Kidney epithelial cell (primary cell): ENCODE measurements at regions not wholly inside any gene's neighbourhood (a gene's known extent, or its start where the extent isn't known, plus 50 kb on each side); places are given as distances from the start of the nearest gene placed in this dataset.

Source experiments
- DNase-seq: peaks from one replicate; pipeline ENCODE4 v3.0.0-alpha.2; 2010; ENCODE audit warnings: low read depth
- H3K27me3 ChIP-seq: 2 replicates; pipeline ENCODE4 v1.6.0; 2011; ENCODE audit warnings: low read length; ENCODE audit not compliant: control insufficient read depth, insufficient read depth
- H3K36me3 ChIP-seq: 2 replicates; pipeline ENCODE4 v1.5.1; 2011; ENCODE audit warnings: low read length; ENCODE audit not compliant: control insufficient read depth, insufficient read depth
- H3K4me3 ChIP-seq: 2 replicates; pipeline ENCODE4 v1.5.1; 2011; ENCODE audit warnings: low read depth, mild to moderate bottlenecking, control low read depth, low read length
- TF ChIP-seq, protein P1 (sequence below): IDR thresholded peaks from 2 replicates; pipeline ENCODE4 v1.5.1; 2011; ENCODE audit warnings: mild to moderate bottlenecking, moderate library complexity, low read length, control low read depth, inconsistent platforms; ENCODE audit not compliant: insufficient read depth, poor library complexity, severe bottlenecking

DNA sequence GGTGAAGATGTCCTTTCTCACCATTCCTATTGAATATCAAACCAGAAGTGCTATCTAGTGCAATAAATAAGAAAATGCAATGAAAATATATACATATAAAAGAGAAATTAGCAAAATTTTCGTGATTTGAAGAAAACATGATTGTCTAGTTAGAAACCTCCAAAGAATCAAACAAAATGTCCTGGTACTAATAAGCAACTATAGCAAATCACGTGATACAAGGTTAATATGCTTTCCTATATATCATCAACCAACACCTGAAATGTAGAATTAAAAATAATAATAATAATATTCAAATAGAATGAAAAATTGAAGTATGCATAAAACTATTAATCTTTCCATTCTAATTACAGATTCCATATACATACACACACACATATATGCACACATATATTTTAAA is 183.9 kb upstream of the POM121L12 start:
- no peak for DNase-seq
- H3K4me3 ChIP-seq = no peak overlapping the region
- H3K27me3 ChIP-seq = no peaks in the 10 kb centered on the region
- TF ChIP-seq, protein P1, sequence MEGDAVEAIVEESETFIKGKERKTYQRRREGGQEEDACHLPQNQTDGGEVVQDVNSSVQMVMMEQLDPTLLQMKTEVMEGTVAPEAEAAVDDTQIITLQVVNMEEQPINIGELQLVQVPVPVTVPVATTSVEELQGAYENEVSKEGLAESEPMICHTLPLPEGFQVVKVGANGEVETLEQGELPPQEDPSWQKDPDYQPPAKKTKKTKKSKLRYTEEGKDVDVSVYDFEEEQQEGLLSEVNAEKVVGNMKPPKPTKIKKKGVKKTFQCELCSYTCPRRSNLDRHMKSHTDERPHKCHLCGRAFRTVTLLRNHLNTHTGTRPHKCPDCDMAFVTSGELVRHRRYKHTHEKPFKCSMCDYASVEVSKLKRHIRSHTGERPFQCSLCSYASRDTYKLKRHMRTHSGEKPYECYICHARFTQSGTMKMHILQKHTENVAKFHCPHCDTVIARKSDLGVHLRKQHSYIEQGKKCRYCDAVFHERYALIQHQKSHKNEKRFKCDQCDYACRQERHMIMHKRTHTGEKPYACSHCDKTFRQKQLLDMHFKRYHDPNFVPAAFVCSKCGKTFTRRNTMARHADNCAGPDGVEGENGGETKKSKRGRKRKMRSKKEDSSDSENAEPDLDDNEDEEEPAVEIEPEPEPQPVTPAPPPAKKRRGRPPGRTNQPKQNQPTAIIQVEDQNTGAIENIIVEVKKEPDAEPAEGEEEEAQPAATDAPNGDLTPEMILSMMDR = no peak
- H3K36me3 ChIP-seq = no peaks in the 10 kb centered on the region

DNA sequence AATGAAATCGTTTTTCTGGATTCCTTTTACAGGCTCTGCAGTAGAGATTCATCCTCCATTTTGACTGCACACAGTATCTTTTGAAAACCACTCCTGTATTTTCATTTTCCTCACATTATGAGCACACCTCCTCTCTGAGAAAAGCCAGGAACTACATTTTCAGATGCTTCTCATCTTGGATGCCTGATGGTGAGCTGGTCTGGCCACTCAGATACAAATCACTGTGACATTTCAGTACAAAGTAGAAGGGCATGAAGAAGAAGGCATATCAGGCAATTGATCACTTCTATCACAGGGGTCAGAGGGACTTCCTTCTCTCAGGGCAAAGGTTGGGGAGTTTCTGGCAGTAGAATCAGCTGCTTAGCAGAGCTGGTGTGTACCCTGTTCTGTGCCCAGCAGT is 192.0 kb upstream of the POM121L12 start:
- Histone ChIP-seq H3K4me3 (no peak overlapping the region), H3K36me3 (no peaks in the 10 kb centered on the region), H3K27me3 (no peaks in the 10 kb centered on the region)
- no peak for DNase-seq
- TF ChIP-seq, protein P1 = no peak

DNA sequence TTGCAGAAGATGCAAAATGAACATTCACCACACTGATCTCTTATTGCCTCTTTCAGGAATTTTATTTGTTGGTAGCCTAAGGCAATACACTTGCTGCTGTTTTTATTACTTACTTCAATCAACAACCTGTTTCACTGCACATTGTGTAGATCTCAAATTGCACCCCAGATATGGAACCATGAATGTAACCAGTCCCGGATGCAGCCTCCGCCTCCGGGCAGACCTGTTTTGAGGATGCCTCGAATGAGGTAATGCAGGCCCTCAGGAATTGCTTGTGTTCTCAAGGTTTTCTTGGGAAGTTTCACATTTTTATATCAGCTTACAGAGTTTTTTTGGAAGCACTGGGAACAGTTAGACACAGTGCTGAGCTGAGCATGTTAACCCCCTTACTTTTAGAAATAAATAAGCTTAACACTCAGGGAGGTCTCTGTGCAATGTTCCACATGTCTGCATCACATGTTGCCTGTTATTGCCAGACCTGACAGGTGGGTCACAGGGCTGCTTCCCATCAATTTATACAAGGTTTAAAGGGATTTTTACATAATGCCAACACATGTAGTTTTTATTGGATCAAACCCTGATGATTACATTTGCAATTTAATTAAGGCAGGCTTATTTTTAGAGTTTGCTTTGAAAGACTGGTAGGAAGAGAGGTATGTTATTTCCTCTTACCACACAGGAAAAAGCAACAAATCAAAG is 193.1 kb upstream of the POM121L12 start:
- TF ChIP-seq, protein P1 = no peak
- H3K4me3 ChIP-seq = no peak overlapping the region
- H3K36me3 ChIP-seq = no peaks in the 10 kb centered on the region
- H3K27me3 ChIP-seq = no peaks in the 10 kb centered on the region
- no peak for DNase-seq

DNA sequence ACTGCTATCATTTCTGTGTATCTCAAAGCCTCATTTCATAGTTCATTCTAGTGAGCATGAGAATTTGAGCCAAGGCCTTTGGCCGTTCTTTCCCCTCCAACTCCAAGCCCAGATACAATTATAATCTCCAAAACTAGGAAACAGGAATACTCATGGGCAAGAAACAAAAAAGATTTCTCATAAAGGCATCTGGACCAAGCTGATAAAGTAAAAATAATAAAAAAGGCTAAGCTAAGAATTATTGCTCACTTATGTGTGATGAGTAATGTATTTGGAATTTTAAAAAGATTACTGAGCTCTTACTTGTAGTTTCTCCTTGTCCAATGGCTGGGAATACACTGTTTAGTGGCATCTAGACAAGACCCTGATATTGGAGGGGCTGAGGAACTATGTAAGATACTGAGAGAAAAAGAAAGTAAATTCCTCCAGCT is 196.4 kb upstream of the POM121L12 start:
- no peaks in the 10 kb centered on the region for H3K36me3 ChIP-seq
- no peak overlapping the region for H3K4me3 ChIP-seq
- TF ChIP-seq, protein P1 = no peak
- no peaks in the 10 kb centered on the region for H3K27me3 ChIP-seq
- DNase-seq = peak; percentile 31

DNA sequence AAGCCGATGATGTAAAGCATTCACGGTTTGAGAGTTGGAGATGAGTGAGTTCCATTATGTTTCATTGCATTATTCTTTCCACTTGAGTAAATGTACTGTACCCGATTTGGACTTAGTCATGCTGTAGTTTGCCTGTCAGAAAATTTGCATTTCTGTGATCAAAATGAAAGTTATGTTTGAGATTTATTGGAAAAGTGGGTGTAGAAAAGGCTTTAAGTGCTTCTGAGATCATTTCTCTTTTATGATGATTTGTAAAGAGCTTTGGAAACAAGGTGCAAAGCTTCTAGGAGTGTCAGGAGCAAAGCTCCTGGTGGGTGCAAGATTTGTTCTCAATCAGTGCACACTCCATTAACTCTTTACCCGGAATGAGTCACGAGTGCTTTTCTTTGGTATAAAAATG is 204.1 kb upstream of the POM121L12 start:
- Histone ChIP-seq H3K27me3 (no peaks in the 10 kb centered on the region), H3K4me3 (no peak overlapping the region), H3K36me3 (no peaks in the 10 kb centered on the region)
- TF ChIP-seq, protein P1 = no peak
- peak; percentile 21 for DNase-seq

DNA sequence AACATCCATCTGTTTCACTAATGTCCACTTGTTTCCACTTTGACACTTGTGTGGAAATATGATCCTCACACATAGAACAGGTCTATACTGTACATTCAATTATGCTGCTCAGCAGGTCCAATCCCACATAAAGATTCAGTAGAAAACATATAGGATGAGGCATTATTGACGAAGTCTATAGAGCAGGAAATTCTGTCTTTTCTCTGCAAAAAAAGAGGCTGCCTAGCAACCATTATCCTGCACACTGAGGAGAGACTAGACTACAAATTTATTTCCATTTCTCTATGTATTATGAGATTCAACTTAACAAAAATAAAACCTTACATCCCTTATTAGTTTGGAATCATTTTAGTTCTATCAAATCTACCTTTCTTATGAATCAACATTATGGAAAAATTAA is 204.6 kb upstream of the POM121L12 start:
- Histone ChIP-seq H3K36me3 (no peaks in the 10 kb centered on the region), H3K4me3 (no peak overlapping the region), H3K27me3 (no peaks in the 10 kb centered on the region)
- TF ChIP-seq, protein P1 = no peak
- no peak for DNase-seq
